ENCODE measurements at regions not wholly inside any gene's neighbourhood (a gene's known extent, or its start where the extent isn't known, plus 50 kb on each side); places are given as distances from the start of the nearest gene placed in this dataset.

DNA sequence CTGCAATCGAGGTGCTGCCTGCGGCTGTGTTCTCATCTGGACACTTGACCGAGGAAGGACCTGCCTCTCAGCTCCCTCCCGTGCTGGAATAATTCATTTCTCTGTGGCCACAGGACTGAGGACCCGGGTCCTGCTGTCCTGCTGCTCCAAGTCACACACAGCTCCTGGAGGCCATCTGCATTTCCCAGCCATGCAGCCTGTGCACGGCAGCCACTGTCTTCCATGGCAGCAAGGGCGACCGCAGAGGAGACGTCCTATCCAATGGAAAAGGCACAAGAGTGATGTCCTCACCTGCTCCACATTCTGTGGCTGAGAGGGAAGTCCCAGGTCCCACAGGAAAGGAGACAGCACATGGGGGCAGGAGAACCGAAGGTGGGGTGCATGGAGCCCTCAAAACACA lies 495.8 kb downstream of the BRD1 start:
- Histone ChIP-seq H3K4me1 (ENCODE audit: control insufficient read depth in 5 of 5, insufficient read depth in 5 of 5, low read length in 5 of 5) (peaks cover 0 to 6% (median 0%) of the 10 kb centered on the region in 5 donors), H3K9me3 (ENCODE audit: control insufficient read depth in 5 of 5, low read length in 5 of 5) (peaks cover 2 to 22% (median 5%) of the 10 kb centered on the region in 5 donors), H3K27ac (ENCODE audit: low read depth, low read length) (no peak overlapping the region), H3K36me3 (ENCODE audit: control insufficient read depth in 5 of 5, insufficient read depth in 5 of 5, low read length in 5 of 5) (no peaks in the 10 kb centered on the region), H3K9ac (ENCODE audit: low read length in 5 of 5) (no peak overlapping the region), H3K4me3 (ENCODE audit: low read depth in 1 of 5, low read length in 5 of 5) (no peak overlapping the region), H3K27me3 (ENCODE audit: control insufficient read depth in 5 of 5, insufficient read depth in 4 of 5, low read length in 5 of 5) (peaks cover 2 to 11% (median 9%) of the 10 kb centered on the region in 5 donors)

DNA sequence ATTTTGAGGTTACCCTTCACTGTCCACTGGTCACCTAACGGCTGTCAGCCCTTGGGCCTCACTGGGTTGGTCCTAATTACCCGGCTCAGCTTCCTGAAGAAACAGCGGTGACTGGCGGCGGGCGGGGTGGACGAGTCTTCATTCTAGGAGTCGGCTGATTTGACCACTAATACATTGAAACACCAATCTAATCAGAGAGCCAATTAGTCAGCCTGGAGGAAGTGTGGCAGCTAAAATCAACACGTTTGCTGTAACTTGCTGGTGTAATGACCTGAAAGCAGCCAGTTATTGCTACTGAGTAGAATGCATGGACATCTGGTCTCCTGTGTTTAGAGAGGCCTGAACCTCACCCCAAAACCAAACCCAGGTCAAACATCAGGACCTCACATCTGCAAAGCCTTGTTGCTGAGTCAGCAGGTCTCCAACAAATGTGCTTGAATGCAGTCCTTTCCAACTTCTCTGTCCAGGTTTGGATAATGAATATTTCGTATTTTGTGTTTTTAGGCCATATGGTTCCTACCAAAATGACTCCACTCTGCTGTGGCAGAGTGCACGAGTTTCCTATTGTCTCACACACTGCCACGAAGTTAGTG lies 496.4 kb downstream of the BRD1 start:
- peaks cover 0 to 6% (median 0%) of the 10 kb centered on the region in 5 donors for H3K4me1 ChIP-seq (ENCODE audit: control insufficient read depth in 5 of 5, insufficient read depth in 5 of 5, low read length in 5 of 5)
- no peaks in the 10 kb centered on the region for H3K36me3 ChIP-seq (ENCODE audit: control insufficient read depth in 5 of 5, insufficient read depth in 5 of 5, low read length in 5 of 5)
- no peak overlapping the region for H3K4me3 ChIP-seq (ENCODE audit: low read depth in 1 of 5, low read length in 5 of 5)
- no peak overlapping the region for H3K9ac ChIP-seq (ENCODE audit: low read length in 5 of 5)
- H3K27me3 ChIP-seq (ENCODE audit: control insufficient read depth in 5 of 5, insufficient read depth in 4 of 5, low read length in 5 of 5) = peaks cover 2 to 11% (median 10%) of the 10 kb centered on the region in 5 donors
- H3K27ac ChIP-seq (ENCODE audit: low read depth, low read length) = no peak overlapping the region
- peaks cover 2 to 27% (median 10%) of the 10 kb centered on the region in 5 donors for H3K9me3 ChIP-seq (ENCODE audit: control insufficient read depth in 5 of 5, low read length in 5 of 5)

- peaks cover 2 to 28% (median 12%) of the 10 kb centered on the region in 5 donors for H3K9me3 ChIP-seq (ENCODE audit: control insufficient read depth in 5 of 5, low read length in 5 of 5)
- no peak overlapping the region for H3K27ac ChIP-seq (ENCODE audit: low read depth, low read length)
- H3K36me3 ChIP-seq (ENCODE audit: control insufficient read depth in 5 of 5, insufficient read depth in 5 of 5, low read length in 5 of 5) = no peaks in the 10 kb centered on the region
- H3K4me3 ChIP-seq (ENCODE audit: low read depth in 1 of 5, low read length in 5 of 5) = no peak overlapping the region
- H3K27me3 ChIP-seq (ENCODE audit: control insufficient read depth in 5 of 5, insufficient read depth in 4 of 5, low read length in 5 of 5) = peaks cover 2 to 13% (median 10%) of the 10 kb centered on the region in 5 donors
- H3K9ac ChIP-seq (ENCODE audit: low read length in 5 of 5) = no peak overlapping the region
- peaks cover 0 to 6% (median 0%) of the 10 kb centered on the region in 5 donors for H3K4me1 ChIP-seq (ENCODE audit: control insufficient read depth in 5 of 5, insufficient read depth in 5 of 5, low read length in 5 of 5)
These were observed 497.1 kb downstream of the BRD1 start for GRCh38 chr22:49330421-49331222.

DNA sequence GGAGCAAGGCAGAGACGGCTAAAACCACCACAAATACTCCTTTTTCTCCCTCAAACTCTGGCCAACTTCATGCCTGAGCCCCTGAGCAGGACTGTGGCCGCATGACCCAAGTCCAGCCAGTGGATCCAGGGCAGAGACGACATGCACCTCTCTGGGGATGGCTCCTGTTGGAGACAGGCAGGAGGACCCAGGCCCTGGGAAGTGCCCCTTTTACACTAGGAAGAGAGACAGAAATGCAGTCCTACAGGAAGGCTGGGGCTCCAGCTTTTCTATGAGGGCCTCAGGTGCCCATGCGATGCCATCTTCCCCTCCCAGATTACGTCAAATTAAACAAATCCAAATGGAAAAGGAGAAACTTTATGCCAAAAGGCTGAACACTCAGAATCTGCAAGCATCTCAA lies 498.0 kb downstream of the BRD1 start:
- peaks cover 9 to 15% (median 11%) of the 10 kb centered on the region in 5 donors for H3K27me3 ChIP-seq (ENCODE audit: control insufficient read depth in 5 of 5, insufficient read depth in 4 of 5, low read length in 5 of 5)
- H3K27ac ChIP-seq (ENCODE audit: low read depth, low read length) = no peak overlapping the region
- H3K4me1 ChIP-seq (ENCODE audit: control insufficient read depth in 5 of 5, insufficient read depth in 5 of 5, low read length in 5 of 5) = peaks cover 0 to 6% (median 0%) of the 10 kb centered on the region in 5 donors

GRCh38 chr22:49328630-49329405 lies 498.9 kb downstream of the BRD1 start:
- Histone ChIP-seq H3K36me3 (ENCODE audit: control insufficient read depth in 5 of 5, insufficient read depth in 5 of 5, low read length in 5 of 5) (no peaks in the 10 kb centered on the region), H3K9ac (ENCODE audit: low read length in 5 of 5) (no peak overlapping the region), H3K9me3 (ENCODE audit: control insufficient read depth in 5 of 5, low read length in 5 of 5) (peaks cover 2 to 28% (median 12%) of the 10 kb centered on the region in 5 donors), H3K4me1 (ENCODE audit: control insufficient read depth in 5 of 5, insufficient read depth in 5 of 5, low read length in 5 of 5) (peaks cover 0 to 6% (median 0%) of the 10 kb centered on the region in 5 donors), H3K4me3 (ENCODE audit: low read depth in 1 of 5, low read length in 5 of 5) (no peak overlapping the region), H3K27me3 (ENCODE audit: control insufficient read depth in 5 of 5, insufficient read depth in 4 of 5, low read length in 5 of 5) (peaks cover 10 to 18% (median 15%) of the 10 kb centered on the region in 5 donors), H3K27ac (ENCODE audit: low read depth, low read length) (no peak overlapping the region)

More for the DNA sequence above, 498.0 kb downstream of the BRD1 start:
- Histone ChIP-seq H3K36me3 (ENCODE audit: control insufficient read depth in 5 of 5, insufficient read depth in 5 of 5, low read length in 5 of 5) (no peaks in the 10 kb centered on the region), H3K9me3 (ENCODE audit: control insufficient read depth in 5 of 5, low read length in 5 of 5) (peaks cover 2 to 28% (median 12%) of the 10 kb centered on the region in 5 donors), H3K9ac (ENCODE audit: low read length in 5 of 5) (no peak overlapping the region), H3K4me3 (ENCODE audit: low read depth in 1 of 5, low read length in 5 of 5) (no peak overlapping the region)

DNA sequence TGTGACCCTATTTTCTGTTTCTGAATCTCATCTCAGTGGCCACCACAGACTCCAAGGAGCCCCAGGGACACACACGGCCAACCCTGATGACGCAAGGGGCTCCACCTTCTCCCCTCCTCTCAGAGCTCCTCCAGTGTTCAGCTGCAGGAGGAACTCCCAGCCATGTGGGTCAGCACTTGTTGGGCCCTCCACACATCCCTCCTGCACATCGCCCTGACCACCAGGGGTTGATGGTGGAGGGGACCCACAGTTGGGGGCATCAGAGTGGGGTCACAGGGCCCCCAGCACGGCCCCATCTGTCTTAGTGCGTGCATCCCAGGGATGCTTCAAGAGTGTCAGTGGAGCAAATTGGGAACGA lies 499.6 kb downstream of the BRD1 start:
- Histone ChIP-seq H3K9me3 (ENCODE audit: control insufficient read depth in 5 of 5, low read length in 5 of 5) (peaks cover 2 to 28% (median 12%) of the 10 kb centered on the region in 5 donors), H3K4me1 (ENCODE audit: control insufficient read depth in 5 of 5, insufficient read depth in 5 of 5, low read length in 5 of 5) (peaks cover 0 to 6% (median 0%) of the 10 kb centered on the region in 5 donors), H3K4me3 (ENCODE audit: low read depth in 1 of 5, low read length in 5 of 5) (no peak overlapping the region), H3K9ac (ENCODE audit: low read length in 5 of 5) (no peak overlapping the region), H3K27me3 (ENCODE audit: control insufficient read depth in 5 of 5, insufficient read depth in 4 of 5, low read length in 5 of 5) (peaks cover 15 to 26% (median 17%) of the 10 kb centered on the region in 5 donors), H3K27ac (ENCODE audit: low read depth, low read length) (no peak overlapping the region), H3K36me3 (ENCODE audit: control insufficient read depth in 5 of 5, insufficient read depth in 5 of 5, low read length in 5 of 5) (no peaks in the 10 kb centered on the region)

GRCh38 chr22:49327411-49328117 lies 500.1 kb downstream of the BRD1 start:
- Histone ChIP-seq H3K4me3 (ENCODE audit: low read depth in 1 of 5, low read length in 5 of 5) (no peak overlapping the region), H3K27me3 (ENCODE audit: control insufficient read depth in 5 of 5, insufficient read depth in 4 of 5, low read length in 5 of 5) (peaks cover 17 to 31% (median 20%) of the 10 kb centered on the region in 5 donors), H3K27ac (ENCODE audit: low read depth, low read length) (no peak overlapping the region), H3K9ac (ENCODE audit: low read length in 5 of 5) (no peak overlapping the region), H3K4me1 (ENCODE audit: control insufficient read depth in 5 of 5, insufficient read depth in 5 of 5, low read length in 5 of 5) (peaks cover 0 to 6% (median 0%) of the 10 kb centered on the region in 5 donors), H3K9me3 (ENCODE audit: control insufficient read depth in 5 of 5, low read length in 5 of 5) (peaks cover 2 to 28% (median 12%) of the 10 kb centered on the region in 5 donors), H3K36me3 (ENCODE audit: control insufficient read depth in 5 of 5, insufficient read depth in 5 of 5, low read length in 5 of 5) (no peaks in the 10 kb centered on the region)

DNA sequence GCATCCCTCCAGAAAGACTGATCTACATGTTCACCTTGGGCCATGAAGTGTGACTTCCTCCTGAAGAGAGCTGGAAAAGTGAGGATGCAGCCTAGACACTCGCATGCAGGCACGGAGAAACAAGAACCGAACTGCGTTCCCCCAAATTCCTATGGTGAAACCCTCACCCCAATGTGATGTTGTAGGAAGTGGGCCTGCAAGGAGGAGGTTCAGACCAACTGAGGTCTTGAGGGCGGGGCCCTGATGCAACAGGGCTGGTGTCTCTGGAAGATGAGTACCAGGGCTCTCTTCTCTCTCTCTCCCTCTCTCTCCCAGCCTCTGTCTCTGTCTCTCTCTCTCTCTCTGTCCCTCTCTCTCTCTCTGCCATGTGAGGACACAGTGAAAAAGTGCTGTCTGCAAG lies 501.1 kb downstream of the BRD1 start:
- Histone ChIP-seq H3K36me3 (ENCODE audit: control insufficient read depth in 5 of 5, insufficient read depth in 5 of 5, low read length in 5 of 5) (no peaks in the 10 kb centered on the region), H3K9me3 (ENCODE audit: control insufficient read depth in 5 of 5, low read length in 5 of 5) (peaks cover 2 to 24% (median 12%) of the 10 kb centered on the region in 5 donors), H3K9ac (ENCODE audit: low read length in 5 of 5) (no peak overlapping the region), H3K4me3 (ENCODE audit: low read depth in 1 of 5, low read length in 5 of 5) (no peak overlapping the region), H3K4me1 (ENCODE audit: control insufficient read depth in 5 of 5, insufficient read depth in 5 of 5, low read length in 5 of 5) (peaks cover 0 to 6% (median 0%) of the 10 kb centered on the region in 5 donors), H3K27ac (ENCODE audit: low read depth, low read length) (no peak overlapping the region), H3K27me3 (ENCODE audit: control insufficient read depth in 5 of 5, insufficient read depth in 4 of 5, low read length in 5 of 5) (peaks cover 22 to 35% (median 27%) of the 10 kb centered on the region in 5 donors)

- Histone ChIP-seq H3K9me3 (ENCODE audit: control insufficient read depth in 5 of 5, low read length in 5 of 5) (peaks cover 2 to 22% (median 12%) of the 10 kb centered on the region in 5 donors), H3K27ac (ENCODE audit: low read depth, low read length) (no peak overlapping the region), H3K27me3 (ENCODE audit: control insufficient read depth in 5 of 5, insufficient read depth in 4 of 5, low read length in 5 of 5) (peaks cover 22 to 41% (median 35%) of the 10 kb centered on the region in 5 donors), H3K4me3 (ENCODE audit: low read depth in 1 of 5, low read length in 5 of 5) (no peak overlapping the region), H3K36me3 (ENCODE audit: control insufficient read depth in 5 of 5, insufficient read depth in 5 of 5, low read length in 5 of 5) (no peaks in the 10 kb centered on the region), H3K9ac (ENCODE audit: low read length in 5 of 5) (no peak overlapping the region), H3K4me1 (ENCODE audit: control insufficient read depth in 5 of 5, insufficient read depth in 5 of 5, low read length in 5 of 5) (peaks cover 0 to 6% (median 0%) of the 10 kb centered on the region in 5 donors)
These were observed 501.9 kb downstream of the BRD1 start for GRCh38 chr22:49325531-49326395.
